NCI-H82 (cell line): ENCODE measurements at regions not wholly inside any gene's neighbourhood (a gene's known extent, or its start where the extent isn't known, plus 50 kb on each side); places are given as distances from the start of the nearest gene placed in this dataset.
"Not testable (repeated sequence)": the region's sequence is repeated elsewhere in the genome, so short reads cannot be mapped to it uniquely, and the experiment has no call there.

ENCODE experiments used
- DNase-seq: peaks from one replicate; lab custom pipeline; 2025; lab: John Stamatoyannopoulos, UW

DNA sequence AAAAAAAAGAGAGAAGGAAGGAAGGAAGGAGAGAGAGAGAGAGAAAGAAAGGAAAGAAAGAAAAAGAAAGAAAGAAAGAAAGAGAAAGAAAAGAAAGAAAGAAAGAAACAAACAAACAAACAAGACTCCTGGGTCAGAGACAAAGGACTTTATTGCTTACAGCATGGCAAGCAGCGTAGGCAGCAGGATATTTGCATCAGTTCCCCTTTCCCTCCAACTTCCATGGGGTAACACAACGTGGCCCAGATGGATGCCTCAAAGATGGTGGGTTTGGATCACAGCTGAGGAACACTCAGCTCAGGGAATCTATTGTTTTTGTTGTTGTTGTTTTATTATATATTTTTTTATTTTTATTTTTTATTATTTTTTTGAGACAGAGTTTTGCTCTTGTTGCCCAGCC, 128.5 kb upstream of the VKORC1L1 start:
- DNase-seq, result no peak

DNA sequence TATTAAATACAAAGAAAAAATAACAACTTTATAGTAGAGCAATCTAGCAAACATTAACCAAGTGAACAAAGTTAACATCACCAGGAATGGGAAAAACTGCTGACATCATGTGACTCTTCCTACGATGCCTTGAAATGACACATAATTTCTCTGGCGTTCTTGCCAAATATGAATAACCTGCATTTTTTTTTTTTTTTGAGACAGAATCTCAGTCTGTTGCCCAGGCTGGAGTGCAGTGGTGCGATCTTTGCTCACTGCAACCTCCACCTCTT, 126.5 kb upstream of the VKORC1L1 start:
- DNase-seq, result no peak

DNA sequence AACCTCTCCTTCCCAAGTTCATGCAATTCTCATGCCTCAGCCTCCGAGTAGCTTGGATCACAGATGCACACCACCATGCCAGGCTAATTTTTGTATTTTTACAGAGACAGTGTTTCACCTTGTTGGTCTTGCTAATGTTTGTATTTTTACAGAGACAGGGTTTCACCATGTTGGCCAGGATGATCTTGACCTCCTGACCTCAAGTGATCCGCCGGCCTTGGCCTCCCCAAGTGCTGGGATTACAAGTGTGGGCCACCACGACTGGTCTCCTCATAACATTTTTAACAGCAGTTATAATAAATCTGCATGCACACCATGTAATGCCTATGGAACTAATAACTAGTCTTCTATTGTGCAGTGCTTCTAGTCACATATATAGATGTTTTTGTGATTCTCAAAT, 123.8 kb upstream of the VKORC1L1 start:
- no peak for DNase-seq

DNA sequence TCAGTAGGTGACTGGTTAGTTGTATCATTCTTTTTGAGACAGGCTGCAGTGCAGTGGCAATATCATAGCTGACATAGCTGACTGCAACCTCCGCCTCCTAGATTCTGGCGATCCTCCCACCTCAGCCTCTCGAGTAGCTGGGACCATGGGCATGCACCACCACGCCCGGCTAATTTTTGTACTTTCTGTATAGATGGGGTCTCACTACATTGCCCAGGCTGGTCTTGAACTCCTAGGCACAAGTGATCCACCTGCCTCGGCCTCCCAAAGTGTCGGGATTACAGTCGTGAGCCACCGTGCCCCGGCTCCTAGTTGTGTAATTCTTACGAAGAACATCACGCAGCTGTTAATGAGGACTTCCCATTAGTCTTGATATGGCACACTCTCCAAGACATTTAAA, 123.4 kb upstream of the VKORC1L1 start:
- DNase-seq, result no peak

DNA sequence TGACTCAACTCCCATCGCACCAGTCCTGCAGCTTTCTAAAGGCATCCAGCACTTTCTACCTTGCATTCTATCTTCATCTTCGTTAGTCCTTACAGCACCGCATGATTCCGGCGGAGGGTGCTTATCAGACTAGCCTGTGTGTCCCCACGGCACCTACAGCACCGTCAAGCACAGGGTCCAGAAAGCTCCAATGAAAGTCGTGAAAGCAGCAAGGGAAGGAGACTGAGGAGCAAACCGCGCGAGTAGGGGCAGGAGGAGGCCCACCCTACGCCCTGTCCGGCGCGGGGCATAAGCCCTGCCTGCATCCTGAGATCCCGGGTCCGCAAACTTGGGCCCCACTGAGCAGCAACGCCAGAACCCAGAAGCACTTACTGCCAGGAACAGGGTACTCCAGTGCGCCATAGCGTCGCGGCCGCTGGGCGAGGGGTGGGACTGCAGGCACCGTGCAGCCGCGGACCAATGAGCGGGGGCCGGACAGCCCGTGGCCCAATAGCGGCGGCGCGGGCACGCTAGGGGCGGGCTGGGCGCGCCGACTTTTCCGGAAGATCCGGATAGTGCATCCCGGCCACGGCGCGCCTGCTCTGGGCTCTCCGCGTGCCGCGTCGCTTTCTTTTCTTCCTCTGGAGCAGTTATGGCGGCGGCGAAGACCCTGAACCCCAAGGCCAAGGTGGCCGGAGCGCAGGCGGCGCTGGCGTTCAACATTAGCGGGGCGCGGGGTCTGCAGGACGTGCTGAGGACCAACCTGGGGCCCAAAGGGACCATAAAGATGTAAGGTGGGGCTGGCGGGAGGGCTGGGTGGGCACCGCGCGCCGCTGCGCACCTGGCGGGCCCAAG, 122.1 kb upstream of the VKORC1L1 start:
- peak; percentile 94 for DNase-seq

DNA sequence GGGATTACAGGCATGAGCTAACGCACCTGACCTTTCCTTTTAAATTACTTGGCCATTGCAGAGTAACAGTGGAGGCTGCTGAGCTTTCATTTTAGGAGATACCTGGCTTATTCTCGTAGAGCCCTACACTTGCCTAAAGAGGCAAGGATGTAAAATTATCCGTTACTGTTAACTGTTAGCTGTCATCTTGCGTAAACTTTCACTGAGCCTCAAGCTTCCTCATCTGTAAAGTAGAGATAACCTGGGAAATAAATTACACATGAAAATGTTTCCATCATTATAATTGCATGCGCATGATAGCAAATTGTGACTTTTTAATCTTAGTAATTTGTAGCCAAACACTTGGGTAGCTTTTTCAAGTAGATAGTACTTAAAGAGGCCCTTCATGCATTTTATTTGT, 118.8 kb upstream of the VKORC1L1 start:
- DNase-seq, result not testable (repeated sequence)

DNA sequence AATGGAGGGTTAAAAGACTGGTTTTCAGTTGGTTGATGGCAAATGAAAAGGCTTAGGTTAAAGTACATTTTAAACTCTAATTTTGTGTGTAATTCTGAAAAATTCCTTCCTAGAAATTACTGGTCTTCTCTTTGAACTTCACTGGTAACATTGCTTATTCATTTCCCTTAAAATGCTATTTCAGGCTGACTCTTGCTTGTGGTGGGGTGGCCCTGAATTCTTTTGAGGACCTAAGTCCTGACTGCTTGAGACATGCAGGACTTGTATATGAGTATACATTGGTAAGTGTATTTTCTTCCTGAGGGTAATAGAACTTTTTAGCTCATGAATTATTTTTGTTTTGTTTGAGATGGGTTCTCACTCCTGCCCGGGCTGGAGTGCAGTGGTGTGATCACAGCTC, 113.9 kb upstream of the VKORC1L1 start:
- DNase-seq, result not testable (repeated sequence)

DNA sequence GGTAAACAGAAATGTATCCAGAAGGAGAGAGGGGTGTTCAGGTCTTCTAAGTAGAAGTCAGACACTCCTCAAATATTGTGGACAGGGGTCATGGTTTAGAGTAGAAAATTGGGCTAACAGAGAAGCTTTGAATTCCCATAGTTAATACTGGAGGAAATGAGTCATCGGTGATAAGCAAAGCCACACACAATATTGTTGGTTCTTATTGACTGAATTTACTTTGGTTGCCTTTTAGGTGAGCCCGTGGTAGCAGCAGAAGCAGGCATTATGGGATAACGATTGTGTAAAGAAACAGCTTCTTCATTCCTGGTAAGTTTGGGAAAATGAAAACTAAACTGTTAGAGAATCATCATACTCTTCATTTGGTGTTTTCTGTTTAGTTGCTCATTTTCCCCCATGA, 110.2 kb upstream of the VKORC1L1 start:
- not testable (repeated sequence) for DNase-seq

DNA sequence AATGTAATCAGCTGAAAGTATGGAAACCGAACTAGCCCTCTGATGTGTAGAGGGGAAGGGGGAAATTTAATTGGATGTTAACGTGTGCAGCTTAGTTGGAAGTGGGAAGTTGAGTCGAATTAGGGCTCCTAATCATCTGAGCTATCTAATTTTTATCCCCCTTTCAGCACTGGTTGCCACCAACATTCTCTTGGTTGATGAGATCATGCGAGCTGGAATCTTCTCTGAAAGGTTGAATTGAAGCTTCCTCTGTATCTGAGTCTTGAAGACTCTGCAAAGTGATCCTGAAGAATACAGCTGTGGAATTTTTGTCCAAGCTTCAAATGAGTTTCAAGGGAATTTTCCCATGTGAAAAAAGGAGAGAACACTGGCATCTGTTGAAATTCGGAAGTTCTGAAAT, 109.8 kb upstream of the VKORC1L1 start:
- DNase-seq, result not testable (repeated sequence)

DNA sequence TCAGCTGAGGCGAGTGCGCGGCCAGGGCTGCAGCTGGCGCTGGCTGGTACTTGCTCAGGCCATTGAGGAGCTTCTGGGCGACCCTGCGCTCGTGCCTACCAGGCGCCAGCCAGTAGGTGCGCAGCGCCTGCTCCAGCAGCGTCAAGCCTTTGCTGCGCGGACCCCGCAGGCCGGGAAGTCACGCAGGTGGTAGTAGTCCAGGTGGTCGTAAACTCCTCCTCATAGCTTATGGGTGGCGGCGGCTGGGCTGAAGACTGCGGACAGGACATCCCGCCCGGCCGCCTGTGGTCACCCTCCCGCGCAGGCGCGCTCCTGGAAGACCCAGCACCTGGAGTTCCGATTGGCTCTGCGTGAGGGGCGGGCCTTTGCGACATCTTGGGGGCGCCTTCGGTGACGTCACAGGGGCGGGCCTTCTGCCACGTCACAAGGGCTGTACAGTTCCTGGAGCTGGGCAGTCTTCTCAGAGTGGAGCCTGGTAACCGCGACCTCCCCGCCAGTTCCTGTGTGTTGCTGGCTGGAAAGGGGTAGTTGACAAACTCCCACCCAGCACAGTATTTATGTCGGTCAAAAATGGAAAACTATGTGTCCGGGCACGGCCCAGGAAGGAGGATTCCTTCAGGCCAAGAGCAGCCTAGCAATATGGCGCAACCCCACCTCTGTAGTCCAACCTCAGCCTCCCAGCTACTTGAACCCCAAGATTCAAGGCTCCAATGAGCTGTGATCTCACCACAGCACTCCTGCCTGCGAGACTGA, 102.2 kb upstream of the VKORC1L1 start:
- peak; percentile 80 for DNase-seq

DNA sequence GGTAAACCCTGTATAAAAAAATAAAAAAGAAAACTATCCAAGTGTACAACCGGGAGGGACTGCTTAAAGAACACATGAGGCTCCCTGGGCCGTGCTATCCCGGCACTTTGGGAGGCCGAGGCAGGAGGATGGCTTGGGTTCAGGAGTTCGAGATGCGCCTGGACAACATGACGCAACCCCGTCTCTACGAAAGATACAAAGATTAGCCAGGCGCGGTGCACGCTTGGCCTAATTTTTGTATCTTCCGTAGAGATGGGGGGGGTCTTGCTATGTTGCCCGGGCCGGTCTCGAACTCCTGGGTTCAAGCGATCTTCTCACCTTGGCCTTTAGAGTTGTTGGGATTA, 101.7 kb upstream of the VKORC1L1 start:
- DNase-seq, result not testable (repeated sequence)

DNA sequence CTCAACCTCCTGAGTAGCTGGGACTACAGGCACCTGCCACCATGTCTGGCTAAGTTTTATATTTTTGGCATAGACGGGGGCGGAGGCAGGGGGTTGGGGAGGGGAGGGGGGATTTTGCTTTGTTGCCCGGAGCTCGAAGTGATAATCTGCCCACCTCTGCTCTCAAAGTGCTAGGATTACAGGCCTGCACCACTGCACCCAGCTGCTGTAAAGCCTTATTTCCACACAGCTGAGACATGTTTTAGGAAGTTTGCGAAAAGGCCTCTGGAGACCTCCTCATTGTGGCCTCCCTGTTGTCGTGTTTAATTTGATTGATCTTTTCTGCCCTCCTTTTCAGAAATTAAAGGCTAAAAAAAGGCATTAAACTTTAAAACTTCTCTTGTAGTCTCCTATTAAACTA, 96.2 kb upstream of the VKORC1L1 start:
- peak; percentile 40 for DNase-seq

DNA sequence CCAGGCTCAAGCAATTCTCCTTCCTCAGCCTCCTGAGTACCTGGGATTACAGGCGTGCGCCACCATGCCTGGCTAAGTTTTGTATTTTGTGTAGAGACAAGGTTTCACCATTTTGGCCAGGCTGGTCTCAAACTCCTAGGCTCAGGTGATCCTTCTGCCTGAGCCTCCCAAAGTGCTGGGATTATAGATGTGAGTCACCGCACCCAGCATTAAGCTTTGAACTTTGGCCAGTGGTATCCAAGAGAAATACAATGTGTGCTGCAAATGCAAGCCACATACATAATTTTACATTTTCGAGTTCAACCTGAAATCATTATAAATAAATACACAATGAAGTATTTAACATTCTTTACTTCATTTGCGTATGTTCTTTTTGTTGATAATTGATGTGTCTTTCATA, 82.9 kb upstream of the VKORC1L1 start:
- not testable (repeated sequence) for DNase-seq

DNA sequence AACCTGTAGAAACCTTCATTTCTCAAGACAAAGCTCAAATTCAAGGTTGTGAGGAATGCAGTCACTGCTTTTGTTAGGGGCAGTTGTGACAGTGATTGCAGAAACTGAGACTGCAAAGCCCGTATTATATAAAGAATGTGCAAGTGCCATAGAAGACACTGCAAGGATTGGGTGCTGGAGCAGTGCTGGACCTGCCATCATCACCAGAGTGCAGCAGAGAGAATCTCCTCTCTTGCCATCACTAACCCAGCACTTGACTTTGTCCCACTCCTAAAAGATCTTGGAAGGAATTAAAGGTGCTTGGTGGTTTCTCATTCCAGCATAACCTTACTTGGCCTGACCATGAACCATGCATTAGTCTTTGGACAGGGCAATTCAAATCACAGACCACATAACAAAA, 81.1 kb upstream of the VKORC1L1 start:
- DNase-seq, result not testable (repeated sequence)

DNA sequence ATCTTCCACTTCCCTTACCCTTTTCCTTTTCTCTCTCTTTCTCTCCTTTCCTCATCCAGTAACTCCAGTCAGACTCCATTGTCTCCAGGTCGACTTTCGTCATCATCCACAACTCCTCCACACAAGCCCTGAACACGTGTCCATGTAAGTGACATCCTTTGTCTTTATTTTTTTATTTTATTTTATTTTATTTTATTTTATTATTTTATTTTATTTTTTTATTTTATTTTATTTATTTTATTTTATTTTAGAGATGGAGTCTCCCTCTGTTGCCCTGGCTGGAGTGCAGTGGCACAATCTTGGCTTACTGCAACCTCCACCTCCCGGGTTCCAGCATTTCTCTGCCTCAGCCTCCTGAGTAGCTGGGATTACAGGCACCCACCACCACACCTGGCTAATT, 80.1 kb upstream of the VKORC1L1 start:
- DNase-seq, result not testable (repeated sequence)

DNA sequence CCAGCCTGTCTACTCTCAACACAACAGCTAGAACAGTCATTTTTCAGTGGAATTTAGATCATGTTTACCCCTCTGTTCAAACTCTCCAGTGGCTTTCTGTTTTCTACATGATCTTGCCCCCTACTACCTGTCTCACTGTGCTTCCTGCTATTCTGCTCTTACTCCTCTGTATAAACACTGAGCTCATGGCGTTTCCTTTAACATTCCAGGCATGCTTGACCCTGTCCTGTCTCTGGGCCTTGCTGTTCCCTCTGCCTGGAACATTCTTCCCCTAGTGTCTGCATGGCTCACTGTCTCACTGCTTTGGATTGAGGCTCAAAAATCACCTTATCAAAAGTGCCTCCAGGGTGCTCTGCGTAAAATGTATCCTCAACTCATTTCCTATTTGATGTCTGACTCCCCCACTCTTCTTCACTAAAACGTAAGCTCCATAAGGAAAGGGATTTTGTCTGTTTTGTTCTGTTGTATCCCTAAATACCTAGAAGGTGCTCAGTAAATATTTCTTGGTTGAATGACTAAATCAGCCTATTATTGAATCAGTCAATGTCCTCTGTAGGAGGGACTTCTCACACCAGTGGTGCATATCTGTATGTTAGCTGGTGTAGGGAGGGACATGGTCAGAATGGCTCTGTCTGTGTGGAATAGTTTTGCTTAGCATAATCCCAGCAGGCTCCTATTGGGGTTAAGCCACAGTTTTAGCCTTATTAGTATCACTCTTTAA, 78.0 kb upstream of the VKORC1L1 start:
- not testable (repeated sequence) for DNase-seq

DNA sequence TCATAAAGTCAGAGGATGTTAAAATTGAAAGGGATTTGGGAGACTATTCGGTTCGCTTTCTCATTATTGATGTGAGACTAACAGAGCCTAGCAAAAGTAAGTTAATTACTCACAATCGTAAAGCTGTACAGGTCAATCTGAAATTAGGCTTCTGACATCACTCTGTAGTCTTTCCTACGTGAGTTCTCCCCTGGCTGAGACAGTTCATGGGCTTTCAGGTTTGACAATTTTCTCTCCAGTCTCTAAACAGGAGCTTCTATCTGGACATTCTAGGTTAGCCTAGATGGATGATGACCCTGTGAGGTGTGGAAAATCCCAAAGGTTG, 77.5 kb upstream of the VKORC1L1 start:
- DNase-seq, result not testable (repeated sequence)

DNA sequence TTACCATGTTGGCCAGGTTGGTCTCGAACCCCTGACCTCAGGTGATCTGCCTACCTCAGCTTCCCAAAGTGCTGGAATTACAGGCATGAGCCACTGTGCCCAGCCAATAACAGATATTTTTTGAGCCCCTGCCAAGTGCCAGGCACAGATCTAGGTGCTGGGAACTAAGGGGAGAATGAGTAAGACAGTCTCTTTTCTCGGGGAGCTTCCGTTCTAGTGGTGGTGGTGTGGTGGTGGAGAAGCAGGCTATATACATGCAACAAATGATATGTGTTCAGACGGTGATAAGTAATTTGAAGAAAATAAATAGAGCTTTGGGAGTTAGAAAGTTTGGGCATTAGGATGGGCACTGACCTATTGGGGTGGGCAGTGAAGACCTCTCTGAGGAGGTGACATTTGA, 76.7 kb upstream of the VKORC1L1 start:
- no peak for DNase-seq

DNA sequence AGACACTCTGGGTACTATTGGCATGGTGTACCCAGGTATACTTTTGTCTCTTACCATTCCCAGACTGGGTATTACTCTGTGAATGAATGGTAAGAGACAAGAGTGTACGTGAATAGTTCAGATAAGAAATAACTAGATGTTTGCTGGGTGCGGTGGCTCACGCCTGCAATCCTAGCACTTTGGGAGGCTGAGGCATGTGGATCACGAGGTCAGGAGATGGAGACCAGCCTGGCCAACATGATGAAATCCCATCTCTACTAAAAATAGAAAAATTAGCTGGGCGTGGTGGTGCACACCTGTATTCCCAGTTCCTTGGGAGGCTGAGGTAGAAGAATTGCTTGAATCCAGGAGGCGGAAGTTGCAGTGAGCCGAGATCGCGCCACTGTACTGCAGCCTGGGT, 75.8 kb upstream of the VKORC1L1 start:
- DNase-seq, result not testable (repeated sequence)

DNA sequence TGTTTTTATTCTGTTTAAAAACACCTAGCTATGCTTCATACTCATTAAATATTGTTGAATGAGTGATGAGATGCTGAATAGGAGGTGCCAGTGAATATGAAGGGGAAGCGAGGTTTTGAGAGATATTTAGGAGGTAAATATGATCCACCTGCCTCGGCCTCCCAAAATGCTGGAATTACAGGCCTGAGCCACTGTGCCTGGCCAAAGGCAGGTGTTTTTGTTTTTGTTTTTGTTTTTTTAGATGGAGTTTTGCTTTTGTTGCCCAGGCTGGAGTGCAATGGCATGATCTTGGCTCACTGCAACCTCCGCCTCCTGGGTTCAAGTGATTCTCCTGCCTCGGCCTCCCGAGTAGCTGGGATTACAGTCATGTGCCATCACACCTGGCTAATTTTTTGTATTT, 75.3 kb upstream of the VKORC1L1 start:
- not testable (repeated sequence) for DNase-seq

DNA sequence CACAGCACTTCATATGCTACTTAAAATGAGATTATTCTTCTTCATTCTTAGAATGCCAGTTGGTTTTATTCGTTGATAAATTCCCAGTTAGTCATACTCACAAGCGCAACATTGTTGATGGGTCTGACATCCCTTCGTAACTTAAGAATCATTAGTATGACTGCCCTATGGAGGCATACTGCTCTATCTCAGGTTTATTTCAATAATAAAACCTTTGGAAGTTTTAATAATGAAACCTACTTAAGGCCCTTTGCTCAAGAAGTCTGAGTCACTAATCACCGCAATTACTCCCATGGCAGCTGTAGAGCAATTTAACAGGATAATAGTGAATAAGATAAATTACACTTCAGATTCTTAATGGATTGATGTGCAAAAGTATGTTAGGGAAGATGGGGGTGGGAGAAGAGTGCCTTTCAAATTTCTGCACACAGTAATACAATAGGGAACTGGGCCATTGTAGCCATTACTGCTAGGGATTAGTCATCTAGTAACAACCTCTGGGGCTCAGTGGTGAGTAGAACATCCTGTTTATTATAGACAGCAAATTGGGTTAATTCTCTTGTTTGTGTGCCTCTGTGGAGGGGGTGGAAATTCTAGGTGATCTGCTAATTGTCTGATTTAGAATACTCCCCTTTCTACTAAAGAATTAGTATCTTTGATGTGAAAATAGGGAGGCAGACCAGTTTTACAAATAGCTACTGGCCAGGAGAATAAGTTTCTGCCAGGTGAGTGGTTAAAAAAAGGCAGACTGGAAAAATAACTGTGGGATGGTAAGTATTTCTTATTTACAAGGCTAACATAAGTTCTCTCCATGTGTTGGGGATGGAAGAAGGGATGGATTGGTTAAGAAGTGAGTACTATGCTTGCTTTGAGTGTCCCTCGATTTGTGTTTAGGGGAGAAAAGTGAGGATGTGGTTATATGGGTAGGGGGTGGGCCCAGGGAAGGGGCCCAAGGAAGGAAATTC, 74.5 kb upstream of the VKORC1L1 start:
- DNase-seq, result peak; percentile 97

DNA sequence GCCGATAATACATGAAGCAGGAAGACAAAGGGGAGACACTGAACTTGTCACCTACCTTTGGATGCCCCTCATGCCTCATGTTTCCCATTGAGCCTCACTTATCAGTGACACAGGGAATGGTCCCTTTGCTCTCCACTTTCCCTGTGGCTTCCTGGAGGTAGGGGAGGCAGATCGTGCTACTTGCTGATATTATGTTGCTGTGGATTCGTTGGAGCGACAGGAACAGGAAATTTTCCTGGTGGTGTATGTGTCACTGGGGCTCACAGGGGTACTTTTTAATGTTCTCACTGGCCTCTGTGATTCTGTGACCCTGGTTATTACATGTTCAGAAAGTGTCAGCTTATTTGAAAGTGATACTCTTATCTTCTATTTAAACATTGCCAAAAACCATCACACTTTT, 72.7 kb upstream of the VKORC1L1 start:
- not testable (repeated sequence) for DNase-seq
